ENCODE measurements at regions not wholly inside any gene's neighbourhood (a gene's known extent, or its start where the extent isn't known, plus 50 kb on each side); places are given as distances from the start of the nearest gene placed in this dataset.

GRCh38 chr6:51513891-51514747 lies 573.3 kb downstream of the PKHD1 start:
- peaks cover 0 to 8% of the 10 kb centered on the region in 2 donors for H3K9me3 ChIP-seq
- ATAC-seq (peak; percentile 14), DNase-seq (no peak)
- no peak overlapping the region for H3K4me3 ChIP-seq
- intact Hi-C loops (cut with DNase I) = no loop called here
- H3K27ac ChIP-seq = no peak overlapping the region
- H3K4me1 ChIP-seq = no peaks in the 10 kb centered on the region
- H3K36me3 ChIP-seq = no peaks in the 10 kb centered on the region
- no peak for TF ChIP-seq CTCF (IDR thresholded peaks at IDR 0.05)
- no peaks in the 10 kb centered on the region for H3K27me3 ChIP-seq

GRCh38 chr6:51514748-51515402 lies 572.5 kb downstream of the PKHD1 start:
- no peaks in the 10 kb centered on the region for H3K4me1 ChIP-seq
- no peak overlapping the region for H3K27ac ChIP-seq
- intact Hi-C loops (cut with DNase I) = no loop called here
- no peak overlapping the region for H3K4me3 ChIP-seq
- ATAC-seq (no peak), DNase-seq (no peak)
- TF ChIP-seq CTCF (IDR thresholded peaks at IDR 0.05) = no peak
- H3K9me3 ChIP-seq = peaks cover 0 to 8% of the 10 kb centered on the region in 2 donors
- no peaks in the 10 kb centered on the region for H3K36me3 ChIP-seq
- H3K27me3 ChIP-seq = no peaks in the 10 kb centered on the region

GRCh38 chr6:51526049-51526448 lies 561.4 kb downstream of the PKHD1 start:
- Histone ChIP-seq H3K4me3 (no peak overlapping the region), H3K27me3 (no peaks in the 10 kb centered on the region), H3K4me1 (no peaks in the 10 kb centered on the region), H3K27ac (no peak overlapping the region), H3K9me3 (no peaks in the 10 kb centered on the region), H3K36me3 (no peaks in the 10 kb centered on the region)
- ATAC-seq = no peak
- no peak for DNase-seq
- no peak for TF ChIP-seq CTCF (IDR thresholded peaks at IDR 0.05)
- intact Hi-C loops (cut with DNase I) = no loop called here

- Histone ChIP-seq H3K36me3 (no peaks in the 10 kb centered on the region), H3K4me1 (no peaks in the 10 kb centered on the region), H3K9me3 (no peaks in the 10 kb centered on the region), H3K27ac (no peak overlapping the region), H3K27me3 (no peaks in the 10 kb centered on the region), H3K4me3 (no peak overlapping the region)
- ATAC-seq (no peak), DNase-seq (no peak)
- TF ChIP-seq CTCF (IDR thresholded peaks at IDR 0.05) = no peak
- intact Hi-C loops (cut with DNase I) = no loop called here
These were observed 560.5 kb downstream of the PKHD1 start for GRCh38 chr6:51526922-51527321.

GRCh38 chr6:51528556-51528955 lies 558.9 kb downstream of the PKHD1 start:
- intact Hi-C loops (cut with DNase I) = no loop called here
- ATAC-seq (no peak), DNase-seq (no peak)
- Histone ChIP-seq H3K9me3 (no peaks in the 10 kb centered on the region), H3K27ac (no peak overlapping the region), H3K27me3 (no peaks in the 10 kb centered on the region), H3K36me3 (no peaks in the 10 kb centered on the region), H3K4me3 (no peak overlapping the region), H3K4me1 (no peaks in the 10 kb centered on the region)
- TF ChIP-seq CTCF (IDR thresholded peaks at IDR 0.05) = no peak

Data from left lung (tissue), 4 donors.